GM12874 (cell line): ENCODE measurements at regions not wholly inside any gene's neighbourhood (a gene's known extent, or its start where the extent isn't known, plus 50 kb on each side); places are given as distances from the start of the nearest gene placed in this dataset.

ENCODE experiments used
- CTCF ChIP-seq: IDR thresholded peaks from 2 replicates; pipeline ENCODE4 v1.5.1; 2011; ENCODE audit warnings: low read depth, mild to moderate bottlenecking, control low read depth, low read length, moderate library complexity; ENCODE audit not compliant: insufficient read depth

DNA sequence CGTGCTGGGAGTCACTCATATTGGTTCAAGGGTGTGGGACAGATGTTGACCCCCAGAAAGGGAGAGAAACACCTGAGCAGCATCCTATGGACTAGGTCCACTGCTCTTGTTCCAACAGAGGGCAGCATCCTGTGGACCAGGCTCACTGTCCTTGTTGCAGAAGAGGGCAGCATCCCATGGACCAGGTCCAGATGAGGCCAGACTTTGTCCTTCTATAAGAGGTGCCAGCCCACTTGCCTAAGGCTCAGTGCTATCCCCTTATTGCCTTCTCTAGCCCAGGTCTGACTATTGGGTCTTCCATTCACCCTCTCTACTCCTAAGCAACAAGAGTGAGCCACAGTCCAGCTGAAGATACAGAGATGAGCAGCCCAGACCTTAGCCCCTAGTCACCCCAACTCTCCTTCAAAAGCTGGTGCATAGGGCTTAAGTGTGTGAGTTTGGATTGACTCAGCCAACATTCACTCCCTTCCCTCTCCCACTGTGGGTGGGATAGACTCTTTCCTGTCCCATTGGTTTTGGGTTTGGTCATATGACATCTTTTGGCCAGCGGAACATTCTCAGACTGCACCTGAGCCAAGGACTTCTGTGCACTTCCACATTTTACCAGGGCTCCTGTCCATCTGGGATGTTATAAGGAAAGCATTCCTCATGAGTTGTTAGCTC is 132.4 kb upstream of the GPC1 start:
- no peak for TF ChIP-seq CTCF

DNA sequence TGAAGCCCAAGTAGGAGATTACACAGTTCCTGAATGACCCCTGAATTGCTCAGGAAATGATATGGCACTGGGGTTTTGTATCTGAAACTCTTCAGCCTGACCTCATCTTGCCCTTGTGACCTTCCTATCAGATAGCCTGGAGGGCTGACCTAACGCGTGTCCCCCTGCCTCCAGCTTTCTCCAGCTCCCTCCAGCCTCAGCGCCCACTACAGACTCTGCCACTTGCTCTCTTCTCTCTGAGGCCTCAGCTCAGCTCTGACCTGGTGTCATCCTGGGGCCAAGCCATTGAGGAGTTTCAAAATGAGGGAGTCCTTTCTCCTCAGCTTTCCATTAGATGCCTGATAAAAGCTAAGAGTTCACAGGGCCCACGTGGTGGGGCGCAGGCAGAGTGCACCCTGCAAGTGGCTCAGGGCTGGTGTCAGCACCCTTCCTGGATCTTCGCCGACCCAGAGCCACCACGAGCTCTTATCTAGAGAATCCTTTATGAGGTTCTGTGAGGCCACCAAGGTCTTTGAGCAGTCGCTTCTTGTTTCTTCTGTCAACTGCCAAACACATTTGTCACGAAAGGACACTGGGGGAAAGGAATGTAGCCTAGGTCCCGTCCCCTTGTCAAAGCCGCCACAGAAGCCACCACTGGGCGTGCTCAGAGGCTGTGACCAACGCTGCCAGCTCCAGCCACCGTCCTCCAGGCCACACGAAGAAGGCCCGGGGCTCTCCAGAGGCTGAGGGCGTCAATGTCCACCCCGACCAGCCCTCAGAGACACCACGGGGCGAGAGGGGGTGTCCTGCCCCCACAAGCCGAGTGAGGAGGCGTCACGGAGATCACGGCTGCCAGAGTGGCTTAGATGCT is 131.3 kb upstream of the GPC1 start:
- no peak for TF ChIP-seq CTCF

DNA sequence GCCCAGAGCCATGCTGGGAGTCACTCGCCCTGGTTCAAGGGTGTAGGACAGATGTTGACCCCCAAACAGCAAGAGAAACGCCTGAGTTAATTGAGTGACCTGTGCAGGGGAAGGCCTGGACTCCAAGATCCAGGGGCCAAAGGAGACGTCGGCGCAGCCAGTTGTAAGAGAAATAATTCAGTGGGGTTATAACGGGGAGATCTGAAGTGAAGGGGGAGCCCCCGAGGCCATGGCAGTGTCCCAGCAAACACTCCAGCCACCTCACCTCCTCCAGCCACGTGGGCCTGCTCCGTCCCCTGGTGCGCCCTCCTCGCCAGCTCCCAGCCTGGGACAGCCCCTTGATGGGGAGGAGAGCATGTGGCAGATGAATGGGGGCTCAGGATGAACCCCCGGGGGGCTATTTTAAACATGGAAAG is 130.7 kb upstream of the GPC1 start:
- TF ChIP-seq CTCF: no peak

DNA sequence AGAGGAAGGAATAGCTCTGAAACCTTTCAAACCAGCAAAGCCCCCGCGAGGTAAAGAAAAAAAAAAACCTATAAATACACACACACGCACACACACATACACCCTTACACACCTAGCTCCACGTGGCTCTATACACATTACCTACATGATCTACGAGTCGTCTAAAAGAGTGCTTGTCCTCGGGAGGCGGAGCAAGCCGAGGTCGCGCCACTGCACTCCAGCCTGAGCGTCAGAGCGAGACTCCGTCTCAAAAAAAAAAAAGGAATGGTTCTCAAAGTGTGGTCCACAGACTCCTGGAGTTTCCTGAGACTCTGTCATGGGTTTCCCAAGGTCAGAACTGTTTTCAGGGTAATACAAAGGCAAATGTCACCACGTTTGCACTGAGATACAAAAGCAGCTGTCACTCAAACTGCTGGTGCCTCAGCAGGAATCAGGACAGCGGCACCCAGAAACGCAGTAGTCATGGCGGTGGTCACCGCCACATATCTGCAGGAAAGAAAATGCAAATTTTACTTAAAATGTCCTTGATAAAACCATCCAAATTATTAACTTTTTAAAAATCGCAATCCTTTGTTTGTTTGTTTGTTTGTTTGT is 130.0 kb upstream of the GPC1 start:
- TF ChIP-seq CTCF: no peak

DNA sequence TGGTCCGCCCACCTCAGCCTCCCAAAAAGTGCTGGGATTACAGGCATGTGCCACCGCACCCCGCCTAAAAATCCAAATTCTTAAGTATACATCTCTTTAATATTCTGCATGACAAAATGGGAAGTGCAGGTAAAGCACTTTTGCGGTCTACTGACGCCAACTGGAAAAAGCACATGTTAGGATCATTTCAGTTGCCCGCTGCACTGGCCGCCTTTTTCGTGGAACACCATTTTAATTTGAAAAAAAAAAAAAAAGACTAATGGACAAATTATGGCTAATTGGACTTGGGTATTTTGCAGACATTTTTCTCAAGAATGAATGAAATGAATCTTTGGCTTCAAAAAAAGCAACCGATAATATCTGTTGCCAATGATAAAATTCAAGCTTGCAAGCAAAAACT is 129.3 kb upstream of the GPC1 start:
- TF ChIP-seq CTCF: no peak

- no peak for TF ChIP-seq CTCF
These were observed 127.3 kb upstream of the GPC1 start for GRCh38 chr2:240308111-240308651.

DNA sequence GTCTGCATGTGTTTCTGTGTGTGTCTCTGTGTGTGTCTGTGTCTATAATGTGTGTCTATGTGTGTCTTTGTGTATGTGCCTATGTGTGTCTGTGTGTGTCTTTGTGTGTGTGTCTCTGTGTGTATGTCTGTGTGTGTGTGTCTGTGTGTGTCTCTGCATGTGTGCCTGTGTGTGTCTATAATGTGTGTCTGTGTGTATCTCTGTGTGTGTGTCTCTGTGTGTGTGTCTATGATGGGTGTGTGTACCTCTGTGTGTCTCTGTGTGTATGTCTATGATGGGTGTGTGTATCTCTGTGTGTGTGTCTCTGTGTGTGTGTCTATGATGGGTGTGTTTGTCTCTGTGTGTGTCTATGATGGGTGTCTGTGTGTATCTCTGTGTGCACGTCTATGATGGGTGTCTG is 126.2 kb upstream of the GPC1 start:
- TF ChIP-seq CTCF: no peak
